OCI-LY7 (cell line): ENCODE measurements at regions not wholly inside any gene's neighbourhood (a gene's known extent, or its start where the extent isn't known, plus 50 kb on each side); places are given as distances from the start of the nearest gene placed in this dataset.

Experiments
- EZH2phosphoT487 ChIP-seq: fragments of 200-600 bp; sonication (generic); IDR thresholded peaks from 2 replicates; pipeline ENCODE4 v1.6.1; 2018; ENCODE audit warnings: low read depth, borderline replicate concordance, mild to moderate bottlenecking, mixed run types, antibody characterized with exemption, low read length, moderate library complexity, mixed read lengths
- TF ChIP-seq, protein P1 (sequence below): fragments of 200-600 bp; sonication (generic); conservative IDR thresholded peaks from 2 replicates; pipeline ENCODE4 v1.5.1; 2014; ENCODE audit warnings: mild to moderate bottlenecking, antibody characterized with exemption, low read length, moderate library complexity, mixed read lengths

DNA sequence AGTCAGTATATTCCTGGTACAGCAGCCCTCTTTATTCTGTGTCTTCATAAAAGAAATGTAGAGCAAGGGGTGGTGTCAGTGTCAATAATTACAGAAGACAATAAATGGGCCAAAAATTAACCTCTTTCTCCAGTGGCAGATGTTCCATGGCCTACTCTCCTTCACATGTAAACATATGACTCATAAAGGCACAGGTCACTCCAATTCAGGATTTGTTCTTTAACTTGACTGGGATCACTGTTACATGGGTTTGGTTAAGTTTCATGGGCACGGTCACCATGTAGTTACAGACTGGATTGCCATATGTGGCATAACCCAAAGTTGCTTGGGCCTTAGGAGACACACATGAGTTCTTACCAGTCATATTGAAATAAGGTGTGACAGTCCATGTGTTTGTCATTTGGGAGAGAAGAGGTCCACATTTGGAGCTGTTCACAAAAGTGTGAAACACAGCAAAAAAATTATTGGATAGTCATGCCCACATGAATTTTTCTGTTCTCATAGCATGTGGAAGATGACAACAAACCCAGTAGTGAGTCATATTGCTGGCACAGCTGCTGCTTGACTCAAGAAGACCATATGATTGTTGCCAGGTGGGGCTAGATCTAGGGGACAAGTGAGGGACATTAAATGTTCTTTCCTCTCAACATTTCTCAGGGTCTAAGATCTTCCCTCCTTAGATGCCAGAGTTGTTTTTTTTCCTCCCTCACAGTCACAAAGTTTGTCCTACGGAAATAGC is 68.1 kb upstream of the HTR2A start:
- TF ChIP-seq, protein P1, sequence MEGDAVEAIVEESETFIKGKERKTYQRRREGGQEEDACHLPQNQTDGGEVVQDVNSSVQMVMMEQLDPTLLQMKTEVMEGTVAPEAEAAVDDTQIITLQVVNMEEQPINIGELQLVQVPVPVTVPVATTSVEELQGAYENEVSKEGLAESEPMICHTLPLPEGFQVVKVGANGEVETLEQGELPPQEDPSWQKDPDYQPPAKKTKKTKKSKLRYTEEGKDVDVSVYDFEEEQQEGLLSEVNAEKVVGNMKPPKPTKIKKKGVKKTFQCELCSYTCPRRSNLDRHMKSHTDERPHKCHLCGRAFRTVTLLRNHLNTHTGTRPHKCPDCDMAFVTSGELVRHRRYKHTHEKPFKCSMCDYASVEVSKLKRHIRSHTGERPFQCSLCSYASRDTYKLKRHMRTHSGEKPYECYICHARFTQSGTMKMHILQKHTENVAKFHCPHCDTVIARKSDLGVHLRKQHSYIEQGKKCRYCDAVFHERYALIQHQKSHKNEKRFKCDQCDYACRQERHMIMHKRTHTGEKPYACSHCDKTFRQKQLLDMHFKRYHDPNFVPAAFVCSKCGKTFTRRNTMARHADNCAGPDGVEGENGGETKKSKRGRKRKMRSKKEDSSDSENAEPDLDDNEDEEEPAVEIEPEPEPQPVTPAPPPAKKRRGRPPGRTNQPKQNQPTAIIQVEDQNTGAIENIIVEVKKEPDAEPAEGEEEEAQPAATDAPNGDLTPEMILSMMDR, result no peak
- no peak for TF ChIP-seq EZH2phosphoT487
